ENCODE measurements at regions not wholly inside any gene's neighbourhood (a gene's known extent, or its start where the extent isn't known, plus 50 kb on each side); places are given as distances from the start of the nearest gene placed in this dataset.

- no peak overlapping the region for H3K4me3 ChIP-seq (replicated peaks in 1 of 2; ENCODE audit: low read depth in 1 of 2, low read length in 2 of 2)
- no peaks in the 10 kb centered on the region for H3K27me3 ChIP-seq (ENCODE audit: insufficient read depth, low read length)
- H3K9me2 ChIP-seq (ENCODE audit: insufficient read depth): no peaks in the 10 kb centered on the region
- ChIA-PET CTCF (no interaction called here), POLR2A (no interaction called here), RAD21 (ENCODE audit: low non-redundant PET in 1 of 2, low total read pairs in 2 of 2, uncharacterized antibody in 2 of 2, unreplicated experiment in 2 of 2) (no interaction called here)
- no TSS peak for BruUV-seq (replicated peaks)
- ATAC-seq (no peak), DNase-seq (ENCODE audit: low read depth, low spot score) (no peak)
- no peaks in the 10 kb centered on the region for H3K36me3 ChIP-seq (ENCODE audit: control insufficient read depth in 1 of 2, insufficient read depth in 2 of 2, low read length in 2 of 2)
- H3K27ac ChIP-seq (ENCODE audit: low read depth, low read length): no peak overlapping the region
- H3K9me3 ChIP-seq (ENCODE audit: control insufficient read depth in 1 of 2, insufficient read depth in 1 of 2, low read depth in 1 of 2, low read length in 2 of 2): peaks cover 0 to 4% of the 10 kb centered on the region in 2 experiments; a peak in 1 of 4 replicates
- no peak overlapping the region for H3K4me2 ChIP-seq (ENCODE audit: low read length)
- no peak overlapping the region for H2AFZ ChIP-seq (ENCODE audit: low read depth, low read length, poor library complexity, severe bottlenecking)
- TF ChIP-seq, protein P1, sequence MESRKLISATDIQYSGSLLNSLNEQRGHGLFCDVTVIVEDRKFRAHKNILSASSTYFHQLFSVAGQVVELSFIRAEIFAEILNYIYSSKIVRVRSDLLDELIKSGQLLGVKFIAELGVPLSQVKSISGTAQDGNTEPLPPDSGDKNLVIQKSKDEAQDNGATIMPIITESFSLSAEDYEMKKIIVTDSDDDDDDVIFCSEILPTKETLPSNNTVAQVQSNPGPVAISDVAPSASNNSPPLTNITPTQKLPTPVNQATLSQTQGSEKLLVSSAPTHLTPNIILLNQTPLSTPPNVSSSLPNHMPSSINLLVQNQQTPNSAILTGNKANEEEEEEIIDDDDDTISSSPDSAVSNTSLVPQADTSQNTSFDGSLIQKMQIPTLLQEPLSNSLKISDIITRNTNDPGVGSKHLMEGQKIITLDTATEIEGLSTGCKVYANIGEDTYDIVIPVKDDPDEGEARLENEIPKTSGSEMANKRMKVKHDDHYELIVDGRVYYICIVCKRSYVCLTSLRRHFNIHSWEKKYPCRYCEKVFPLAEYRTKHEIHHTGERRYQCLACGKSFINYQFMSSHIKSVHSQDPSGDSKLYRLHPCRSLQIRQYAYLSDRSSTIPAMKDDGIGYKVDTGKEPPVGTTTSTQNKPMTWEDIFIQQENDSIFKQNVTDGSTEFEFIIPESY (IDR thresholded peaks at IDR 0.05; ENCODE audit: extremely low read depth, insufficient replicate concordance, low read length): no peak
- TF ChIP-seq FOSL1 (IDR thresholded peaks at IDR 0.05; ENCODE audit: low read depth) (no peak), RAD21 (IDR thresholded peaks at IDR 0.05; ENCODE audit: low read depth) (no peak), SIN3A (IDR thresholded peaks at IDR 0.05; ENCODE audit: low read depth) (no peak), EGR1 (IDR thresholded peaks at IDR 0.05; ENCODE audit: low read depth) (no peak), POLR2A (IDR thresholded peaks at IDR 0.05; ENCODE audit: borderline replicate concordance, extremely low read depth, insufficient read depth, insufficient read length) (no peak), CEBPB (IDR thresholded peaks at IDR 0.05; ENCODE audit: low read depth) (no peak), CTCF (IDR thresholded peaks at IDR 0.05 in 2 of 3, conservative IDR thresholded peaks at IDR 0.05 in 1 of 3; ENCODE audit: borderline replicate concordance in 1 of 3, insufficient read depth in 1 of 3, low read depth in 2 of 3, low read length in 2 of 3) (no peak), ATF3 (IDR thresholded peaks at IDR 0.05) (no peak), MAX (IDR thresholded peaks at IDR 0.05) (no peak)
- TF ChIP-seq, protein P2, sequence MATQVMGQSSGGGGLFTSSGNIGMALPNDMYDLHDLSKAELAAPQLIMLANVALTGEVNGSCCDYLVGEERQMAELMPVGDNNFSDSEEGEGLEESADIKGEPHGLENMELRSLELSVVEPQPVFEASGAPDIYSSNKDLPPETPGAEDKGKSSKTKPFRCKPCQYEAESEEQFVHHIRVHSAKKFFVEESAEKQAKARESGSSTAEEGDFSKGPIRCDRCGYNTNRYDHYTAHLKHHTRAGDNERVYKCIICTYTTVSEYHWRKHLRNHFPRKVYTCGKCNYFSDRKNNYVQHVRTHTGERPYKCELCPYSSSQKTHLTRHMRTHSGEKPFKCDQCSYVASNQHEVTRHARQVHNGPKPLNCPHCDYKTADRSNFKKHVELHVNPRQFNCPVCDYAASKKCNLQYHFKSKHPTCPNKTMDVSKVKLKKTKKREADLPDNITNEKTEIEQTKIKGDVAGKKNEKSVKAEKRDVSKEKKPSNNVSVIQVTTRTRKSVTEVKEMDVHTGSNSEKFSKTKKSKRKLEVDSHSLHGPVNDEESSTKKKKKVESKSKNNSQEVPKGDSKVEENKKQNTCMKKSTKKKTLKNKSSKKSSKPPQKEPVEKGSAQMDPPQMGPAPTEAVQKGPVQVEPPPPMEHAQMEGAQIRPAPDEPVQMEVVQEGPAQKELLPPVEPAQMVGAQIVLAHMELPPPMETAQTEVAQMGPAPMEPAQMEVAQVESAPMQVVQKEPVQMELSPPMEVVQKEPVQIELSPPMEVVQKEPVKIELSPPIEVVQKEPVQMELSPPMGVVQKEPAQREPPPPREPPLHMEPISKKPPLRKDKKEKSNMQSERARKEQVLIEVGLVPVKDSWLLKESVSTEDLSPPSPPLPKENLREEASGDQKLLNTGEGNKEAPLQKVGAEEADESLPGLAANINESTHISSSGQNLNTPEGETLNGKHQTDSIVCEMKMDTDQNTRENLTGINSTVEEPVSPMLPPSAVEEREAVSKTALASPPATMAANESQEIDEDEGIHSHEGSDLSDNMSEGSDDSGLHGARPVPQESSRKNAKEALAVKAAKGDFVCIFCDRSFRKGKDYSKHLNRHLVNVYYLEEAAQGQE (IDR thresholded peaks at IDR 0.05; ENCODE audit: low read depth): no peak
- H3K9ac ChIP-seq (ENCODE audit: low read length): no peak overlapping the region
- no peaks in the 10 kb centered on the region for H3K79me2 ChIP-seq (ENCODE audit: insufficient read depth, low read length)
- intact Hi-C loops (cut with micrococcal nuclease): no loop called here
- H4K20me1 ChIP-seq (ENCODE audit: insufficient read depth): no peaks in the 10 kb centered on the region
- no peaks in the 10 kb centered on the region for H3K4me1 ChIP-seq (ENCODE audit: control insufficient read depth in 1 of 2, insufficient read depth in 2 of 2, low read length in 2 of 2)
These were observed 188.6 kb downstream of the ARL4C start for GRCh38 chr2:234308073-234308812.

Data from HCT116 (cell line).